ENCODE measurements at regions not wholly inside any gene's neighbourhood (a gene's known extent, or its start where the extent isn't known, plus 50 kb on each side); places are given as distances from the start of the nearest gene placed in this dataset.
"Not testable (repeated sequence)": the region's sequence is repeated elsewhere in the genome, so short reads cannot be mapped to it uniquely, and the experiment has no call there.

GRCh38 chr13:47708386-47708785, 292.7 kb downstream of the SUCLA2 start:
- 49% methylated on average over 3 of the region's 3 CpGs for WGBS
- DNase-seq (ENCODE audit: extremely low spot score): no peak
- TF ChIP-seq POLR2AphosphoS5 (IDR thresholded peaks at IDR 0.05) (no peak), POLR2A (IDR thresholded peaks at IDR 0.05; ENCODE audit: low read depth) (no peak), CTCF (IDR thresholded peaks at IDR 0.05) (no peak), EP300 (IDR thresholded peaks at IDR 0.05) (no peak)
- Histone ChIP-seq H3K9me3 (no peaks in the 10 kb centered on the region), H3K4me1 (no peaks in the 10 kb centered on the region), H3K27ac (replicated peaks in 1 of 4) (no peak overlapping the region), H3K4me3 (no peak overlapping the region), H3K27me3 (no peaks in the 10 kb centered on the region), H3K36me3 (no peaks in the 10 kb centered on the region)
- intact Hi-C loops (cut with DNase I): no loop called here

GRCh38 chr13:47707414-47707813, 293.7 kb downstream of the SUCLA2 start:
- no peaks in the 10 kb centered on the region for H3K4me1 ChIP-seq
- no peaks in the 10 kb centered on the region for H3K27me3 ChIP-seq
- H3K9me3 ChIP-seq: no peaks in the 10 kb centered on the region
- intact Hi-C loops (cut with DNase I): no loop called here
- H3K36me3 ChIP-seq: no peaks in the 10 kb centered on the region
- DNase-seq (ENCODE audit: extremely low spot score): no peak
- TF ChIP-seq POLR2AphosphoS5 (IDR thresholded peaks at IDR 0.05) (no peak), EP300 (IDR thresholded peaks at IDR 0.05) (no peak), CTCF (IDR thresholded peaks at IDR 0.05) (no peak), POLR2A (IDR thresholded peaks at IDR 0.05; ENCODE audit: low read depth) (no peak)
- WGBS: 74% methylated on average over 3 of the region's 3 CpGs
- H3K27ac ChIP-seq (replicated peaks in 1 of 4): no peak overlapping the region
- no peak overlapping the region for H3K4me3 ChIP-seq

GRCh38 chr13:47705185-47705584, 295.9 kb downstream of the SUCLA2 start:
- intact Hi-C loops (cut with DNase I): no loop called here
- TF ChIP-seq POLR2AphosphoS5 (IDR thresholded peaks at IDR 0.05) (no peak), POLR2A (IDR thresholded peaks at IDR 0.05; ENCODE audit: low read depth) (no peak), EP300 (IDR thresholded peaks at IDR 0.05) (no peak), CTCF (IDR thresholded peaks at IDR 0.05) (no peak)
- Histone ChIP-seq H3K4me1 (no peaks in the 10 kb centered on the region), H3K36me3 (no peaks in the 10 kb centered on the region), H3K4me3 (no peak overlapping the region), H3K27ac (replicated peaks in 1 of 4) (no peak overlapping the region), H3K27me3 (no peaks in the 10 kb centered on the region), H3K9me3 (no peaks in the 10 kb centered on the region)
- DNase-seq (ENCODE audit: extremely low spot score): no peak
- WGBS: 80% methylated on average over 4 of the region's 4 CpGs

- no peaks in the 10 kb centered on the region for H3K36me3 ChIP-seq
- no peak overlapping the region for H3K27ac ChIP-seq (replicated peaks in 1 of 4)
- intact Hi-C loops (cut with DNase I): no loop called here
- no peak overlapping the region for H3K4me3 ChIP-seq
- DNase-seq (ENCODE audit: extremely low spot score): no peak
- no peaks in the 10 kb centered on the region for H3K27me3 ChIP-seq
- no peaks in the 10 kb centered on the region for H3K9me3 ChIP-seq
- TF ChIP-seq EP300 (IDR thresholded peaks at IDR 0.05) (no peak), POLR2A (IDR thresholded peaks at IDR 0.05; ENCODE audit: low read depth) (no peak), POLR2AphosphoS5 (IDR thresholded peaks at IDR 0.05) (no peak), CTCF (IDR thresholded peaks at IDR 0.05) (no peak)
- no peaks in the 10 kb centered on the region for H3K4me1 ChIP-seq
- WGBS: 81% methylated on average over 3 of the region's 3 CpGs
Measured at GRCh38 chr13:47696674-47697073, 304.4 kb downstream of the SUCLA2 start.

- H3K4me3 ChIP-seq: no peak overlapping the region
- 41% methylated on average over 2 of the region's 2 CpGs for WGBS
Measured at GRCh38 chr13:47687577-47687976, 313.5 kb downstream of the SUCLA2 start.

GRCh38 chr13:47685156-47685555, 315.9 kb downstream of the SUCLA2 start:
- intact Hi-C loops (cut with DNase I); H3K4me1 ChIP-seq: not testable (repeated sequence)
- WGBS: 94% methylated on average over 2 of the region's 2 CpGs

More at GRCh38 chr13:47687577-47687976, 313.5 kb downstream of the SUCLA2 start:
- Histone ChIP-seq H3K27ac (replicated peaks in 1 of 4) (no peak overlapping the region), H3K9me3 (no peaks in the 10 kb centered on the region), H3K27me3 (peaks cover 0 to 4% (median 0%) of the 10 kb centered on the region in 4 donors), H3K36me3 (no peaks in the 10 kb centered on the region), H3K4me1 (no peaks in the 10 kb centered on the region)
- peak; percentile 66 for DNase-seq (ENCODE audit: extremely low spot score)
- TF ChIP-seq POLR2A (IDR thresholded peaks at IDR 0.05; ENCODE audit: low read depth) (no peak), POLR2AphosphoS5 (IDR thresholded peaks at IDR 0.05) (no peak), CTCF (IDR thresholded peaks at IDR 0.05) (no peak), EP300 (IDR thresholded peaks at IDR 0.05) (no peak)
- intact Hi-C loops (cut with DNase I): no loop called here

More at GRCh38 chr13:47685156-47685555, 315.9 kb downstream of the SUCLA2 start:
- not testable (repeated sequence) for H3K27me3 ChIP-seq; DNase-seq (ENCODE audit: extremely low spot score); H3K9me3 ChIP-seq; H3K27ac ChIP-seq (replicated peaks in 1 of 4); H3K4me3 ChIP-seq; H3K36me3 ChIP-seq

Data from esophagus muscularis mucosa (tissue), 4 donors.